ENCODE measurements at regions not wholly inside any gene's neighbourhood (a gene's known extent, or its start where the extent isn't known, plus 50 kb on each side); places are given as distances from the start of the nearest gene placed in this dataset.

GRCh38 chr13:68009546-68009945, 779.4 kb upstream of the PCDH9 start:
- TF ChIP-seq, protein P1, sequence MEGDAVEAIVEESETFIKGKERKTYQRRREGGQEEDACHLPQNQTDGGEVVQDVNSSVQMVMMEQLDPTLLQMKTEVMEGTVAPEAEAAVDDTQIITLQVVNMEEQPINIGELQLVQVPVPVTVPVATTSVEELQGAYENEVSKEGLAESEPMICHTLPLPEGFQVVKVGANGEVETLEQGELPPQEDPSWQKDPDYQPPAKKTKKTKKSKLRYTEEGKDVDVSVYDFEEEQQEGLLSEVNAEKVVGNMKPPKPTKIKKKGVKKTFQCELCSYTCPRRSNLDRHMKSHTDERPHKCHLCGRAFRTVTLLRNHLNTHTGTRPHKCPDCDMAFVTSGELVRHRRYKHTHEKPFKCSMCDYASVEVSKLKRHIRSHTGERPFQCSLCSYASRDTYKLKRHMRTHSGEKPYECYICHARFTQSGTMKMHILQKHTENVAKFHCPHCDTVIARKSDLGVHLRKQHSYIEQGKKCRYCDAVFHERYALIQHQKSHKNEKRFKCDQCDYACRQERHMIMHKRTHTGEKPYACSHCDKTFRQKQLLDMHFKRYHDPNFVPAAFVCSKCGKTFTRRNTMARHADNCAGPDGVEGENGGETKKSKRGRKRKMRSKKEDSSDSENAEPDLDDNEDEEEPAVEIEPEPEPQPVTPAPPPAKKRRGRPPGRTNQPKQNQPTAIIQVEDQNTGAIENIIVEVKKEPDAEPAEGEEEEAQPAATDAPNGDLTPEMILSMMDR (IDR thresholded peaks at IDR 0.05) = no peak
- TF ChIP-seq POLR2AphosphoS5 (IDR thresholded peaks at IDR 0.05) (no peak), POLR2A (IDR thresholded peaks at IDR 0.05) (no peak)

All from sigmoid colon (tissue), 4 donors.